Upper lobe of left lung (tissue), 6 donors: ENCODE measurements at regions not wholly inside any gene's neighbourhood (a gene's known extent, or its start where the extent isn't known, plus 50 kb on each side); places are given as distances from the start of the nearest gene placed in this dataset.

Source experiments
- ATAC-seq, 2 donors: fragments of 200-7000 bp; cut with Tn5 transposase; one replicate each; pipeline ENCODE4 v1.9.1; 2022; ENCODE audit warnings: mild to moderate bottlenecking in 2 of 2, moderate library complexity in 2 of 2; ENCODE audit not compliant: low FRiP score in 2 of 2
- DNase-seq, 2 donors: peaks; one replicate each; pipeline ENCODE4 v3.0.0-alpha.2; 2019 to 2020
- H3K27ac ChIP-seq, 4 donors: fragments of 200-600 bp; sonication (generic); one replicate each; pipeline ENCODE4 v1.5.1; 2016 to 2019
- H3K27me3 ChIP-seq, 4 donors: fragments of 200-600 bp; sonication (generic); one replicate each; pipeline ENCODE4 v1.5.1; 2017 to 2019
- H3K36me3 ChIP-seq, 4 donors: fragments of 200-600 bp; sonication (generic); one replicate each; pipeline ENCODE4 v1.5.1; 2016 to 2019
- H3K4me1 ChIP-seq, 4 donors: fragments of 200-600 bp; sonication (generic); one replicate each; pipeline ENCODE4 v1.5.1; 2018 to 2019
- H3K4me3 ChIP-seq, 4 donors: fragments of 200-600 bp; sonication (generic); one replicate each; pipeline ENCODE4 v1.5.1; 2017 to 2019; ENCODE audit warnings: mild to moderate bottlenecking in 2 of 4, moderate library complexity in 1 of 4
- H3K9me3 ChIP-seq, 4 donors: fragments of 200-600 bp; sonication (generic); one replicate each; pipeline ENCODE4 v1.5.1; 2018 to 2019
- EP300 ChIP-seq, 4 donors: sonication (generic); formaldehyde crosslinking; IDR thresholded peaks; one replicate each; pipeline ENCODE4 v1.5.1; 2017; ENCODE audit warnings: antibody characterized with exemption in 4 of 4, control low read depth in 2 of 4
- POLR2A ChIP-seq, 4 donors: fragments of 450-650 bp; IDR thresholded peaks; one replicate each; pipeline ENCODE4 v1.5.1; 2016 to 2017; ENCODE audit warnings: antibody characterized with exemption in 4 of 4, mild to moderate bottlenecking in 2 of 4
- POLR2AphosphoS5 ChIP-seq, 2 donors: sonication (generic); formaldehyde crosslinking; IDR thresholded peaks; one replicate each; pipeline ENCODE4 v1.5.1; 2017; ENCODE audit warnings: antibody characterized with exemption in 2 of 2
- WGBS, 2 donors: methylation state at CpG; one replicate each; pipeline ENCODE4 v1.1.5; 2017 to 2018; 5-methylcytosine and 5-hydroxymethylcytosine counted together
- TF ChIP-seq, protein P1 (sequence below), 6 experiments: fragments of 450-650 bp in 4 of 6; fragments of 200-600 bp in 2 of 6; sonication (generic) in 2 of 6; IDR thresholded peaks; one replicate each; pipeline ENCODE4 v1.5.1; 2016 to 2019; ENCODE audit warnings: antibody characterized with exemption in 6 of 6
- donor health status: DM: no; HTN: no; CAD: no; lungs with moderate emphysema.
- donor health status: DM: no; HTN: yes; CAD: no; lungs with severe emphysema.

DNA sequence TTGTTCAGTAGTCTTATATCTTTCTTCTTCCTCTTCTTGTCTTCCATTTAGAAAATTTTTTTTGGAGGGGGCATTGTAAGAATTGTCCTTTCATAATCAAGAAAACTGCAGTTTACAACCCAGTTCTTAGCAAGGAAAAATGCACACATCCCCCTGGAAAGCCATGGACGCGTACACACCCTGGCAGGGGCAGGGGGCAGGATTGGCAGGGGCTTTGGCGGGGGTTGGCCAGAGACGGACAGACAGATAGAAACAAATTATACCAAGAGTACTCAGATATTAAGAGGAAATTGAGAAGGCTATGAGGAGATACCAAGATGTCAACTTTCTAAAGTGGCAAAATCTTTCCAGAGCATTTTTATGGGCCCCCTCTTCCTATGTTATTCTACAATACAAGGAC, 322.5 kb upstream of the CPXCR1 start:
- Histone ChIP-seq H3K4me3 (no peak overlapping the region), H3K4me1 (no peaks in the 10 kb centered on the region), H3K27me3 (no peaks in the 10 kb centered on the region), H3K9me3 (no peaks in the 10 kb centered on the region), H3K27ac (no peak overlapping the region), H3K36me3 (no peaks in the 10 kb centered on the region)
- no peak for TF ChIP-seq POLR2AphosphoS5 (IDR thresholded peaks at IDR 0.05)
- no peak for TF ChIP-seq EP300 (IDR thresholded peaks at IDR 0.05)
- TF ChIP-seq, protein P1, sequence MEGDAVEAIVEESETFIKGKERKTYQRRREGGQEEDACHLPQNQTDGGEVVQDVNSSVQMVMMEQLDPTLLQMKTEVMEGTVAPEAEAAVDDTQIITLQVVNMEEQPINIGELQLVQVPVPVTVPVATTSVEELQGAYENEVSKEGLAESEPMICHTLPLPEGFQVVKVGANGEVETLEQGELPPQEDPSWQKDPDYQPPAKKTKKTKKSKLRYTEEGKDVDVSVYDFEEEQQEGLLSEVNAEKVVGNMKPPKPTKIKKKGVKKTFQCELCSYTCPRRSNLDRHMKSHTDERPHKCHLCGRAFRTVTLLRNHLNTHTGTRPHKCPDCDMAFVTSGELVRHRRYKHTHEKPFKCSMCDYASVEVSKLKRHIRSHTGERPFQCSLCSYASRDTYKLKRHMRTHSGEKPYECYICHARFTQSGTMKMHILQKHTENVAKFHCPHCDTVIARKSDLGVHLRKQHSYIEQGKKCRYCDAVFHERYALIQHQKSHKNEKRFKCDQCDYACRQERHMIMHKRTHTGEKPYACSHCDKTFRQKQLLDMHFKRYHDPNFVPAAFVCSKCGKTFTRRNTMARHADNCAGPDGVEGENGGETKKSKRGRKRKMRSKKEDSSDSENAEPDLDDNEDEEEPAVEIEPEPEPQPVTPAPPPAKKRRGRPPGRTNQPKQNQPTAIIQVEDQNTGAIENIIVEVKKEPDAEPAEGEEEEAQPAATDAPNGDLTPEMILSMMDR (IDR thresholded peaks at IDR 0.05) = no peak
- TF ChIP-seq POLR2A (IDR thresholded peaks at IDR 0.05) = no peak
- DNase-seq = no peak
- WGBS, 2 donors = 89 to 91% methylated on average over 4 of the region's 4 CpGs
- no peak for ATAC-seq

DNA sequence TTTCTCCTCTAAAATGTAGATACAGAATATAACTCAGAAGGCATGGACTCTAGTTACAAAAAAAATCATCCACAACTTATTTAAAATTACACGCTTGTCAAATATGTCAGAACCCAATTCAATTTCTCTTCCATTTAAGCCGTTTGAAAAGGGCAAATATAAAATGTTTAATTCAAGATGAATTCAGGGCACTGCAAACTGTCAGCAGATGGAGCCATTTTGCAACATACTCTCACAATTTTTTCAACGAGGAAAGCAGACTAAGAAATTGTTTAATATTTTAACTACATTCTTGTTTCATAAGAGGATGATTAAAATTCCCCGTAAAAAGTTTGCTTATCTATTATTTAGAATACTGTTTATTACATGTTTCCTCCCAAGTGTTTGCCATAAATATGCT, 321.3 kb upstream of the CPXCR1 start:
- no peaks in the 10 kb centered on the region for H3K27me3 ChIP-seq
- no peak for ATAC-seq
- TF ChIP-seq POLR2AphosphoS5 (IDR thresholded peaks at IDR 0.05) = no peak
- TF ChIP-seq, protein P1 (IDR thresholded peaks at IDR 0.05) = no peak
- TF ChIP-seq EP300 (IDR thresholded peaks at IDR 0.05) = no peak
- TF ChIP-seq POLR2A (IDR thresholded peaks at IDR 0.05) = no peak
- no peak for DNase-seq
- H3K36me3 ChIP-seq = no peaks in the 10 kb centered on the region
- no peak overlapping the region for H3K4me3 ChIP-seq
- WGBS, 2 donors = 34 to 39% methylated on average over 4 of the region's 4 CpGs
- no peaks in the 10 kb centered on the region for H3K9me3 ChIP-seq
- H3K4me1 ChIP-seq = no peaks in the 10 kb centered on the region
- H3K27ac ChIP-seq = no peak overlapping the region

DNA sequence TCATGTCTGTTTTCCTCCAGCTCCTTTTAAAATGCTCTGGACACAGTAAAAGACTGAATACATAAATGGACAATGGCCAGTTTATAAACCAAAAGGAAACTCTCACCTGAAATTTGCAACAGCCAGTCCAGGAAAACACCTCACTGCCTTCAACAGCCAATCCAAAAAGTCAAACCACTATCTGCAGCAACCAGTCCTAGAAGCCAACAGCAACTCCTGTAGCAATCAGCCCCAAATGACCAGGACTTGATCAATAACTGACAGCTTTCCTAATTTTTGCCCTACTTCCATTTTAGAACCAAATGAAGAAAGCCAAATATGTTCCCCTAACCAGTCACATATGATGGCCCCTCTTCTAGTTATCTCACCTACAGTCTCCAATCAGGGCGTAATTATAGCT, 309.5 kb upstream of the CPXCR1 start:
- H3K9me3 ChIP-seq = no peaks in the 10 kb centered on the region
- no peaks in the 10 kb centered on the region for H3K4me1 ChIP-seq
- no peak for DNase-seq
- 52 to 82% methylated on average over 1 of the region's 1 CpG for WGBS, 2 donors
- no peak for TF ChIP-seq EP300 (IDR thresholded peaks at IDR 0.05)
- TF ChIP-seq POLR2A (IDR thresholded peaks at IDR 0.05) = no peak
- TF ChIP-seq, protein P1 (IDR thresholded peaks at IDR 0.05) = no peak
- no peak for TF ChIP-seq POLR2AphosphoS5 (IDR thresholded peaks at IDR 0.05)
- H3K27me3 ChIP-seq = no peaks in the 10 kb centered on the region
- no peak overlapping the region for H3K4me3 ChIP-seq
- H3K27ac ChIP-seq = no peak overlapping the region
- ATAC-seq = no peak
- no peaks in the 10 kb centered on the region for H3K36me3 ChIP-seq

DNA sequence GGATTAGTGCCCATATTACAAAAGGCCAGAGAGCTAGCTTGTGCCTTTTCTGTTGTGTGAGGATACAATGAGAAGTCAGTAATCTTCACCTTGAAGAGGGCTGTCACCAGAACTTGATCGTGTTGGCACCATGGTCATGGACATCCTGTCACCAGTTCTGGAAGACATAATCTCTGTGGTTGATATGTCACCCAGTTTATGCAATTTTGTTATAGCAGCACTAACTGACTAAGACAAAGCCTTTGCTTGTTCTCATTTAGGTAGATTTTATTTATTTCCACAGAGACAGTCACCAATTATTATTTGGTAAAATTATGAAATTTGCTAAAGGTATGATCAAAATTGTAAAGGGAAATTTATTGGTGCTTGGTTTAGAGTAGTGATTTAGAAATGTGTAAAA, 308.8 kb upstream of the CPXCR1 start:
- 76 to 100% methylated on average over 1 of the region's 1 CpG for WGBS, 2 donors
- Histone ChIP-seq H3K27me3 (no peaks in the 10 kb centered on the region), H3K4me3 (no peak overlapping the region), H3K9me3 (no peaks in the 10 kb centered on the region), H3K36me3 (no peaks in the 10 kb centered on the region), H3K4me1 (no peaks in the 10 kb centered on the region), H3K27ac (no peak overlapping the region)
- ATAC-seq (no peak), DNase-seq (no peak)
- TF ChIP-seq, protein P1 (IDR thresholded peaks at IDR 0.05) = no peak
- TF ChIP-seq POLR2AphosphoS5 (IDR thresholded peaks at IDR 0.05) (no peak), EP300 (IDR thresholded peaks at IDR 0.05) (no peak), POLR2A (IDR thresholded peaks at IDR 0.05) (no peak)

DNA sequence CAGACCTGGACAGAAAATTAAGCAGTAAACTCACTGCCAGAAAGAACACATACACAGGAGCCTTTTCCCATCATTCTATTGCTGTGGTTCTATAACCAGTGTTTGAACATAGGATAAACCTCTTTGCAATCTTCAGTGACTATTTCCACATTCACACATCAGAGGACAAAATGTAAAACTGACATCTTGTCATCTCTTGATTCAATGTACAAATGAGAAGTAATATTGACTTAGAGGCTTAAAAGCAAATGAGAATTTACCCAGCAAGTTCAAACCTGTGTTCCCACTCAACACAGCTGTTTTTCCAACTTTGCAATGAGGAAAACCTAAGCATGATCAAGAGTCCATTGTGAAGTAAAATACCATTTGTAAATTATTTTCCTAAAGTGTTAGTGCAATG, 307.1 kb upstream of the CPXCR1 start:
- Histone ChIP-seq H3K4me3 (no peak overlapping the region), H3K9me3 (no peaks in the 10 kb centered on the region), H3K36me3 (no peaks in the 10 kb centered on the region), H3K27me3 (no peaks in the 10 kb centered on the region), H3K4me1 (no peaks in the 10 kb centered on the region), H3K27ac (no peak overlapping the region)
- DNase-seq (no peak), ATAC-seq (no peak)
- TF ChIP-seq POLR2AphosphoS5 (IDR thresholded peaks at IDR 0.05) (no peak), EP300 (IDR thresholded peaks at IDR 0.05) (no peak), POLR2A (IDR thresholded peaks at IDR 0.05) (no peak)
- TF ChIP-seq, protein P1 (IDR thresholded peaks at IDR 0.05) = no peak
